ENCODE measurements at regions not wholly inside any gene's neighbourhood (a gene's known extent, or its start where the extent isn't known, plus 50 kb on each side); places are given as distances from the start of the nearest gene placed in this dataset.

DNA sequence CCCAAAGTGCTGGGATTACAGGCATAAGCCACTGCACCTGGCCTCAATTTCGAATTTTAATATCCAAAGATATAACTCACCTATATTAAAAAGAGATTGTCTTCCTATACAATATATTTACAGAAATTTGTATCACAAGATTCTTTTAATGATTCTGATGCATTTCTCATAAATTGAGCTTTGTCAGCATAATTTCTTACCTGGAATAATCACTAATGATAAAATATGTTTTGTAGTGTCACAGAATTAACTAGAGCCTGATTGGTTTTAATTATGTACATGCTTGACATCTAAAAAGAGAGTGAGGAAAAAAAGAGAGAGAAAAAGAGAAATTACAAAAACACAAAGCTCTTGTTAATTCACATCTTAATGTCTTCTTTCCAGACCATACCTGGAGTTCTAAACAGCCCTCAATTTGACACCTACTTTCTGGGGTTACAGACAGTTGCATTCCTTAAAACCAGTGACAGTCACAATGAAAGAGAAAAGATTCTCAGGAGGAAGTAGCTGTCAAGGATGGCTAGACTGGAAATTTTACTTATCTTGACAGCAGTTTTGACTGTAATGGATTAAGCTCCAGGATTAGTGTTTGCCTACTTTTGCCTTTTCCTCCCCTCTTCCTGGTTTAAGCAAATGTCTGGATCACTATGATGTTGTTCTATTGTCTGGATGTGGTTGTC is 214.4 kb downstream of the SPRY2 start:
- WGBS, 10 experiments: 0 to 82% (median 28%) methylated on average over 1 of the region's 1 CpG; no CpG with 5 or more reads in 4 of the 10 experiments
- no peak for ATAC-seq (replicated peaks in 6 of 8)
- in situ Hi-C loops (cut with MboI; ENCODE audit: low pct_unique_long_range_greater_than_20kb in 2 of 9, low sequenced_read_pairs in 9 of 9, unreplicated experiment in 9 of 9): no loop called here
- Histone ChIP-seq H3K27ac (no peak overlapping the region), H3K4me3 (no peak overlapping the region), H3K4me1 (replicated peaks in 1 of 2) (peaks cover 2 to 4% of the 10 kb centered on the region in 2 donors)

DNA sequence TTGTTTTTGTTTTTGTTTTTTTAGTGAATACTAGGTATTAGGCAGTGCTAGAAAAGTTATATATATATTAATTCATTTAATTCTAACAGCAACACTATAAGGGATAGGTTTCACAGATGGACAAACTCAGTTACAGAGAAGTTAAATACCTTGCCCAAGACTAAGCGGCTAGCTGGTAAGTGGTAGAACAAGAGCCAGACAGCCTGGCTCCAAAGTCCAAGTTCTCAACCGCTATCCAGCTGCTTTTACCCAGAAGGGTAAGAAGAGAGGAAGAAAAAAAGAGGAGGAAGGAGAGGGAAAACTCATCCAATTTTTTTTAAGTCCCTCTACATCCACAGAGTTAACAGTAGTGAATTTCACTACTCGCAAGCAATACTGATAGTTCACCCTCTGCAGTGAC is 217.0 kb downstream of the SPRY2 start:
- no peak overlapping the region for H3K27ac ChIP-seq
- ATAC-seq (replicated peaks in 6 of 8): no peak
- WGBS, 10 experiments: 86 to 100% (median 100%) methylated on average over 1 to 3 of the region's 3 CpGs; no CpG with 5 or more reads in 1 of the 10 experiments
- H3K4me1 ChIP-seq (replicated peaks in 1 of 2): no peaks in the 10 kb centered on the region
- no peak overlapping the region for H3K4me3 ChIP-seq
- in situ Hi-C loops (cut with MboI; ENCODE audit: low pct_unique_long_range_greater_than_20kb in 2 of 9, low sequenced_read_pairs in 9 of 9, unreplicated experiment in 9 of 9): no loop called here

- no peak overlapping the region for H3K27ac ChIP-seq
- 25 to 100% (median 87%) methylated on average over 1 of the region's 1 CpG for WGBS, 10 experiments
Observed at GRCh38 chr13:80121038-80121437, 219.9 kb downstream of the SPRY2 start.

GRCh38 chr13:80118506-80118905 is 222.4 kb downstream of the SPRY2 start:
- in situ Hi-C loops (cut with MboI; ENCODE audit: low pct_unique_long_range_greater_than_20kb in 2 of 9, low sequenced_read_pairs in 9 of 9, unreplicated experiment in 9 of 9): no loop called here

More at GRCh38 chr13:80121038-80121437, 219.9 kb downstream of the SPRY2 start:
- Histone ChIP-seq H3K4me3 (no peak overlapping the region), H3K4me1 (replicated peaks in 1 of 2) (no peaks in the 10 kb centered on the region)
- in situ Hi-C loops (cut with MboI; ENCODE audit: low pct_unique_long_range_greater_than_20kb in 2 of 9, low sequenced_read_pairs in 9 of 9, unreplicated experiment in 9 of 9): no loop called here
- ATAC-seq (replicated peaks in 6 of 8): no peak

GRCh38 chr13:80118099-80118498 is 222.8 kb downstream of the SPRY2 start:
- 13 to 100% (median 89%) methylated on average over 1 of the region's 1 CpG; no CpG with 5 or more reads in 2 of the 10 experiments for WGBS, 10 experiments
- no peak overlapping the region for H3K27ac ChIP-seq
- in situ Hi-C loops (cut with MboI; ENCODE audit: low pct_unique_long_range_greater_than_20kb in 2 of 9, low sequenced_read_pairs in 9 of 9, unreplicated experiment in 9 of 9): no loop called here
- ATAC-seq (replicated peaks in 6 of 8): no peak
- peaks cover 0 to 3% of the 10 kb centered on the region in 2 donors for H3K4me1 ChIP-seq (replicated peaks in 1 of 2)
- no peak overlapping the region for H3K4me3 ChIP-seq

More at GRCh38 chr13:80118506-80118905, 222.4 kb downstream of the SPRY2 start:
- Histone ChIP-seq H3K27ac (no peak overlapping the region), H3K4me3 (no peak overlapping the region), H3K4me1 (replicated peaks in 1 of 2) (peaks cover 0 to 3% of the 10 kb centered on the region in 2 donors)
- ATAC-seq (replicated peaks in 6 of 8): no peak
- 0 to 100% (median 90%) methylated on average over 1 of the region's 1 CpG; no CpG with 5 or more reads in 1 of the 10 experiments for WGBS, 10 experiments

GRCh38 chr13:80117515-80117914 is 223.4 kb downstream of the SPRY2 start:
- ATAC-seq (replicated peaks in 6 of 8): no peak
- 0 to 100% (median 82%) methylated on average over 1 to 2 of the region's 2 CpGs for WGBS, 10 experiments
- Histone ChIP-seq H3K4me3 (no peak overlapping the region), H3K4me1 (replicated peaks in 1 of 2) (peaks cover 0 to 3% of the 10 kb centered on the region in 2 donors), H3K27ac (no peak overlapping the region)
- in situ Hi-C loops (cut with MboI; ENCODE audit: low pct_unique_long_range_greater_than_20kb in 2 of 9, low sequenced_read_pairs in 9 of 9, unreplicated experiment in 9 of 9): no loop called here

GRCh38 chr13:80116107-80116506 is 224.8 kb downstream of the SPRY2 start:
- no peak overlapping the region for H3K4me3 ChIP-seq
- H3K4me1 ChIP-seq (replicated peaks in 1 of 2): peaks cover 0 to 3% of the 10 kb centered on the region in 2 donors
- H3K27ac ChIP-seq: no peak overlapping the region
- WGBS, 10 experiments: 8 to 100% (median 53%) methylated on average over 1 to 3 of the region's 3 CpGs; no CpG with 5 or more reads in 2 of the 10 experiments
- peak in 7 of 8 experiments; percentile 60 to 98 (median 72) for ATAC-seq (replicated peaks in 6 of 8)
- in situ Hi-C loops (cut with MboI; ENCODE audit: low pct_unique_long_range_greater_than_20kb in 2 of 9, low sequenced_read_pairs in 9 of 9, unreplicated experiment in 9 of 9): no loop called here

- ATAC-seq (replicated peaks in 6 of 8): no peak
- Histone ChIP-seq H3K4me1 (replicated peaks in 1 of 2) (peaks cover 0 to 3% of the 10 kb centered on the region in 2 donors), H3K27ac (no peak overlapping the region), H3K4me3 (no peak overlapping the region)
- 33 to 89% (median 75%) methylated on average over 1 of the region's 1 CpG; no CpG with 5 or more reads in 1 of the 10 experiments for WGBS, 10 experiments
- in situ Hi-C loops (cut with MboI; ENCODE audit: low pct_unique_long_range_greater_than_20kb in 2 of 9, low sequenced_read_pairs in 9 of 9, unreplicated experiment in 9 of 9): no loop called here
Observed at GRCh38 chr13:80115616-80116015, 225.3 kb downstream of the SPRY2 start.

- no peak overlapping the region for H3K27ac ChIP-seq
- no peak for ATAC-seq (replicated peaks in 6 of 8)
- no peak overlapping the region for H3K4me3 ChIP-seq
- in situ Hi-C loops (cut with MboI; ENCODE audit: low pct_unique_long_range_greater_than_20kb in 2 of 9, low sequenced_read_pairs in 9 of 9, unreplicated experiment in 9 of 9): no loop called here
- peaks cover 0 to 3% of the 10 kb centered on the region in 2 donors for H3K4me1 ChIP-seq (replicated peaks in 1 of 2)
- 69 to 100% (median 86%) methylated on average over 1 to 2 of the region's 2 CpGs; no CpG with 5 or more reads in 1 of the 10 experiments for WGBS, 10 experiments
Observed at GRCh38 chr13:80113714-80114454, 227.0 kb downstream of the SPRY2 start.

DNA sequence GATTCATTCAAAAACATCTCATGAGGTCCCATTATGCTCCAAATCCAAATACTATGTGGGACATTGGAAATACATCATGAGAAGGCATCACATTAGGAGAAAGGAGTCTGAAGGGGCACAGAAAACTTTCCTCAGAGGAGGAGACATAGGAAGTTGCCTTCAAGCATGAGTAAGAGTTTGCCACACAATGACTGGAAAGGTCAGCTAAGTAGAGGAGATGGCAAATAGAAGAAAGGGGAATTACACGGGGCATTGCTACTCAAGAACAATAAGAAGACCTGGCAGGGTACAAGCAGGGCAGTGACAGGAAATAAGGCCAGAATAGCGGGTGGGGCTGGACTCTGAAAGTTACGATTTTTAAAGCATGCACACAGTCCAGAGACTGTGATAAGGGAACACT is 231.6 kb downstream of the SPRY2 start:
- ATAC-seq (replicated peaks in 6 of 8): no peak
- no peak overlapping the region for H3K27ac ChIP-seq
- in situ Hi-C loops (cut with MboI; ENCODE audit: low pct_unique_long_range_greater_than_20kb in 2 of 9, low sequenced_read_pairs in 9 of 9, unreplicated experiment in 9 of 9): no loop called here
- no peaks in the 10 kb centered on the region for H3K4me1 ChIP-seq (replicated peaks in 1 of 2)
- 50 to 100% (median 69%) methylated on average over 1 to 3 of the region's 3 CpGs; no CpG with 5 or more reads in 4 of the 10 experiments for WGBS, 10 experiments
- no peak overlapping the region for H3K4me3 ChIP-seq

DNA sequence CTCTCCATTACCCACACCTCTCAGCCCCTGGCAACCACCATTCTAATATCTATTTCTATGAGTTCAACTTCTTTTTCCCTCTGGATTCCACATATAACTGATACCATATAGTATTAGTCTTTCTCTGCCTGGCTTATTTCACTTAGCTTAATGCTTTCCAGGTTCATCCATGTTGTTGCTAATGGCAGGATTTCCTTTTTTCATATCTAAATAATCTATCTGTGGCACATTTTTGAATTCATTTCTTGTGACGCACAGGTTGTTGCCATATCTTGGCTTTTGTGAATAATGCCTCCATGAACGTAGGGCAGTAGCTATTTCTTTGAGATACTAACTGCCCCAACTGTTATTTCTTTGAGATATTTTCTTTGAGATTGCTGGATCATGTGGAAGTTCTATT is 235.6 kb downstream of the SPRY2 start:
- 0 to 100% (median 76%) methylated on average over 1 to 2 of the region's 2 CpGs; no CpG with 5 or more reads in 1 of the 10 experiments for WGBS, 10 experiments
- in situ Hi-C loops (cut with MboI; ENCODE audit: low pct_unique_long_range_greater_than_20kb in 2 of 9, low sequenced_read_pairs in 9 of 9, unreplicated experiment in 9 of 9): no loop called here
- ATAC-seq (replicated peaks in 6 of 8): no peak
- Histone ChIP-seq H3K4me1 (replicated peaks in 1 of 2) (no peaks in the 10 kb centered on the region), H3K27ac (no peak overlapping the region), H3K4me3 (no peak overlapping the region)

DNA sequence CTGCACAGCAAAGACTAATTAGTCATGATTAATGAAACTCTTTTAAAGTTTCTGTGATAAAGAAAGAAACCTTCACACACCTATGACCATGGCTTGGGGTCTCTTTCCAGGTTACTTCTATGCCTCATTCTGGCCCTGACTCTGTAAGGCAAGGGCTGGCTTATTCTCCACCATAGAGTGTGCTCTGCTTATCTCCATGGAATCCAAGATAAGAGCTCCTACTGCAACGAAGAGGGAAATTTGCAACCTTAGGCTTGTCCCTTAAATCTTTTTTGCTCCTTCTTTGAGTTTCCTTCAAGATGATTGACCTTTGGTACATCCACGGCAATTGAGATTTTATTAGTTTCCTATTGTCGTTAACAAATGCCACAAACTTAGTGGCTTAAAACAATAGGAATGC is 239.9 kb downstream of the SPRY2 start:
- 50 to 93% (median 90%) methylated on average over 2 to 3 of the region's 3 CpGs; no CpG with 5 or more reads in 4 of the 10 experiments for WGBS, 10 experiments
- Histone ChIP-seq H3K4me3 (no peak overlapping the region), H3K4me1 (replicated peaks in 1 of 2) (no peaks in the 10 kb centered on the region), H3K27ac (no peak overlapping the region)
- ATAC-seq (replicated peaks in 6 of 8): no peak
- in situ Hi-C loops (cut with MboI; ENCODE audit: low pct_unique_long_range_greater_than_20kb in 2 of 9, low sequenced_read_pairs in 9 of 9, unreplicated experiment in 9 of 9): no loop called here

GRCh38 chr13:80100636-80101035 is 240.3 kb downstream of the SPRY2 start:
- H3K4me1 ChIP-seq (replicated peaks in 1 of 2): no peaks in the 10 kb centered on the region
- 0 to 100% (median 71%) methylated on average over 1 to 2 of the region's 2 CpGs; no CpG with 5 or more reads in 1 of the 10 experiments for WGBS, 10 experiments
- no peak overlapping the region for H3K4me3 ChIP-seq
- no peak for ATAC-seq (replicated peaks in 6 of 8)
- in situ Hi-C loops (cut with MboI; ENCODE audit: low pct_unique_long_range_greater_than_20kb in 2 of 9, low sequenced_read_pairs in 9 of 9, unreplicated experiment in 9 of 9): no loop called here
- no peak overlapping the region for H3K27ac ChIP-seq

All from motor neuron (in vitro differentiated cells).